SJSA1 (cell line): ENCODE measurements at regions not wholly inside any gene's neighbourhood (a gene's known extent, or its start where the extent isn't known, plus 50 kb on each side); places are given as distances from the start of the nearest gene placed in this dataset.

Experiments
- DNase-seq, 2 experiments: peaks; one replicate each; pipeline ENCODE4 v3.0.0-alpha.2; 2015 to 2020; ENCODE audit warnings: low spot score in 2 of 2, low read depth in 1 of 2
- H3K27ac ChIP-seq: fragments of 250-450 bp; sonication (Bioruptor Pico); 2 replicates; pipeline ENCODE4 v1.5.1; 2020; ENCODE audit warnings: mild to moderate bottlenecking, moderate library complexity
- H3K27me3 ChIP-seq: fragments of 250-450 bp; sonication (Bioruptor Pico); replicated peaks from 2 replicates; pipeline ENCODE4 v1.5.1; 2020; ENCODE audit warnings: mild to moderate bottlenecking, moderate library complexity
- H3K36me3 ChIP-seq: fragments of 250-450 bp; sonication (Bioruptor Pico); 2 replicates; pipeline ENCODE4 v1.5.1; 2020; ENCODE audit warnings: mild to moderate bottlenecking
- H3K4me1 ChIP-seq: fragments of 250-450 bp; sonication (Bioruptor Pico); replicated peaks from 2 replicates; pipeline ENCODE4 v1.6.1; 2021; ENCODE audit warnings: mild to moderate bottlenecking
- H3K4me3 ChIP-seq: fragments of 250-450 bp; sonication (Bioruptor Pico); 2 replicates; pipeline ENCODE4 v1.5.1; 2020; ENCODE audit warnings: mild to moderate bottlenecking
- H3K9me3 ChIP-seq: fragments of 250-450 bp; sonication (Bioruptor Pico); replicated peaks from 2 replicates; pipeline ENCODE4 v1.5.1; 2020; ENCODE audit warnings: mild to moderate bottlenecking

DNA sequence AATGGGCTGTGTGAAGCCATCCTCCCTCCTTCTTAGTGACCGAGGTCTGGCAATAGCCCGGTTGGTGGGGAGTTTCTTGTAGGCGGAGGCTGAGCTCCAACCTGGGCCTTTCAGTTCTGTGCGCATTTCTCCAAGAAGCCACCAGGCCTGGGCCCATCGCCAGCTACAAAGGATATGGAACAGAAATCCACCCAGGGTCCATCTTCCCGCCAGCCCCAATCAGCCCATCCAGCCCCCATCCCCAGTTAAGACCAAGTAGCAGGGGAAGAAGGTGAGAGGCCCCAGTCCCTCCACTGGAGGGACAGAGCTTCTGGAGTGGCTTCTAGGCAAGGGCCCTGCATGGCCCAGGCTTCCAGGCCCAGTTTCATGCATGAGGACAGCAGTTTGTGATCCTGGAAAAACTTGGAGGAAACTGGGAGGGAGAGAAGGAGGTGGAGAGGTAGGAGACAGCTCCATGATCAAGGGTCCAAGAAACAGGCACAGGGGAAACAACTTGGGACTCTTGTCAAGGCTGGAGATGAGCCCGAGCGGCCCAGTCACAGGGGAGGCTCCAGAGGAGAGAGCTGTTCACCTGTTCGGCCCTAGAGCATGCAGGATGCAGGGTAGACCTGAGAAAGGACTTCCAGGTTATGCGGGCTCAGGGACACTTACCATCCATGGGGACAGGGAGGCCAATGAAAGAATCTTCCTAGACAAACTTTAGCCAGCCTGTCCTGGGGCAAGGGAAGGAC is 261.2 kb downstream of the PTPRU start:
- Histone ChIP-seq H3K4me3 (no peak overlapping the region), H3K27ac (no peak overlapping the region), H3K27me3 (peaks cover 5% of the 10 kb centered on the region), H3K4me1 (no peaks in the 10 kb centered on the region), H3K36me3 (no peaks in the 10 kb centered on the region), H3K9me3 (no peaks in the 10 kb centered on the region)
- DNase-seq, result peak in 1 of 2 experiments; percentile 38

GRCh38 chr1:29496701-29497100 is 260.4 kb downstream of the PTPRU start:
- Histone ChIP-seq H3K27ac (no peak overlapping the region), H3K9me3 (no peaks in the 10 kb centered on the region), H3K36me3 (no peaks in the 10 kb centered on the region), H3K4me3 (no peak overlapping the region), H3K4me1 (no peaks in the 10 kb centered on the region), H3K27me3 (peaks cover 5% of the 10 kb centered on the region)
- peak in 1 of 2 experiments; percentile 36 for DNase-seq

GRCh38 chr1:29490204-29490934 is 254.0 kb downstream of the PTPRU start:
- H3K4me1 ChIP-seq, result no peaks in the 10 kb centered on the region
- DNase-seq, result peak in 1 of 2 experiments; percentile 26
- H3K4me3 ChIP-seq, result no peak overlapping the region
- H3K36me3 ChIP-seq, result no peaks in the 10 kb centered on the region
- peaks cover 5% of the 10 kb centered on the region for H3K27me3 ChIP-seq
- H3K27ac ChIP-seq, result no peak overlapping the region
- no peaks in the 10 kb centered on the region for H3K9me3 ChIP-seq

- Histone ChIP-seq H3K27ac (no peak overlapping the region), H3K36me3 (no peaks in the 10 kb centered on the region), H3K4me3 (no peak overlapping the region), H3K4me1 (no peaks in the 10 kb centered on the region), H3K27me3 (peaks cover 5% of the 10 kb centered on the region), H3K9me3 (no peaks in the 10 kb centered on the region)
- DNase-seq, result no peak
Observed at GRCh38 chr1:29489471-29489870, 253.1 kb downstream of the PTPRU start.

- H3K36me3 ChIP-seq, result no peaks in the 10 kb centered on the region
- peaks cover 5% of the 10 kb centered on the region for H3K27me3 ChIP-seq
- H3K27ac ChIP-seq, result no peak overlapping the region
- no peaks in the 10 kb centered on the region for H3K4me1 ChIP-seq
- H3K4me3 ChIP-seq, result no peak overlapping the region
- DNase-seq, result peak in 1 of 2 experiments; percentile 25
- no peaks in the 10 kb centered on the region for H3K9me3 ChIP-seq
Observed at GRCh38 chr1:29488794-29489311, 252.5 kb downstream of the PTPRU start.

DNA sequence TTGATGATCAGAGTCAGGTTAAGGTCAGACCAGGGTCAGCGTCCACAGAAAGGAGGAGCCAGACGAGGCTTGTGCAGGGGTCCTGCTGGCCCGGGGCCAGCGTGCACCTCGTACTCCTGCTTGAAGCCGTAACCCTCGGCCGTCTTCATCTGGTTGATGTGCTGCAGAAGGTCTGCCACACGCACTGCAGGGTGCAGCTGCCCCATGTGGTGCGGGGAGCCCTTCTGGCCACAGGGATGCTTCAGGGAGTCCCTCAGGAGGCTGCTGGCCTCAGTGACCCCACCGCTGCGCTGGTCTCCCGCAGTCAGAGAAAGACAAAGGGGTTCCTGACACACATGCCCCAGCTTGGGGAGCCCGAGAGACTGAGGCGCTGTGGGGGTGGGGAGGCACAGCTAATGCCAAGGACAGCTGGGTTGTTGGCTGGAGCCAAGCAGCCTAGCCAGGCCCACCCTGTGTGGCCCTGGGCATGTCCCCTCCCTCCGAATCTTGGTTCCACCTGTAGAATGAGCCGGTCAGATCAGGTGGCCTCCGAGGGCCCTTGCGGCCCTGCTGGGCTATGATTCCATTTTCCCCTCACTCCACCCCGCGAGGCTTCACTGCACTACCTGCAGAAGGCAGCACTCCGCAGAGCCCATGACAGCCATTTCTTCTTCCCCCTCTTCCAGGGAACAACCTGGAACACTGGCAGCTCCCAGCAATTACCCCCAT is 251.9 kb downstream of the PTPRU start:
- H3K4me1 ChIP-seq, result no peaks in the 10 kb centered on the region
- peak in 1 of 2 experiments; percentile 40 for DNase-seq
- H3K36me3 ChIP-seq, result no peaks in the 10 kb centered on the region
- no peak overlapping the region for H3K4me3 ChIP-seq
- H3K9me3 ChIP-seq, result no peaks in the 10 kb centered on the region
- peaks cover 5% of the 10 kb centered on the region for H3K27me3 ChIP-seq
- no peak overlapping the region for H3K27ac ChIP-seq

DNA sequence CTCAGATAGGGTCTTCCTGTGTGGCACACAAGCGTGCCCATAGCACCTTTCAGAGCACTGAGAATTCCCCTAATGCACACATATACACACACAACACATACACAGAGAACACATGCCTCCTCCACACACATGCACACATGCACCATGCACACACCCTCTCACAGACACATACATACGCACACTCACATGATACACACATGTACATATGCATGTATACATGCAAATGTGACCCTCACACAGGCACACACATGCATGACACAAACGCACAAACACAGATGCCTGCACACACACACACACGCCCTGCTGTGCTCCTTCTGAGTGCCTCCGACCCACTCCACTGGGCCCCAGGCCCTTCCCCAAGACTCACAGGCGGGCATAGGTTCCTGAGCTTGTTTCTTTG is 251.0 kb downstream of the PTPRU start:
- Histone ChIP-seq H3K27ac (no peak overlapping the region), H3K27me3 (peaks cover 5% of the 10 kb centered on the region; the same call in 1 of the 2 replicates), H3K4me1 (no peaks in the 10 kb centered on the region), H3K4me3 (no peak overlapping the region), H3K36me3 (no peaks in the 10 kb centered on the region), H3K9me3 (no peaks in the 10 kb centered on the region)
- peak in 1 of 2 experiments; percentile 10 for DNase-seq

DNA sequence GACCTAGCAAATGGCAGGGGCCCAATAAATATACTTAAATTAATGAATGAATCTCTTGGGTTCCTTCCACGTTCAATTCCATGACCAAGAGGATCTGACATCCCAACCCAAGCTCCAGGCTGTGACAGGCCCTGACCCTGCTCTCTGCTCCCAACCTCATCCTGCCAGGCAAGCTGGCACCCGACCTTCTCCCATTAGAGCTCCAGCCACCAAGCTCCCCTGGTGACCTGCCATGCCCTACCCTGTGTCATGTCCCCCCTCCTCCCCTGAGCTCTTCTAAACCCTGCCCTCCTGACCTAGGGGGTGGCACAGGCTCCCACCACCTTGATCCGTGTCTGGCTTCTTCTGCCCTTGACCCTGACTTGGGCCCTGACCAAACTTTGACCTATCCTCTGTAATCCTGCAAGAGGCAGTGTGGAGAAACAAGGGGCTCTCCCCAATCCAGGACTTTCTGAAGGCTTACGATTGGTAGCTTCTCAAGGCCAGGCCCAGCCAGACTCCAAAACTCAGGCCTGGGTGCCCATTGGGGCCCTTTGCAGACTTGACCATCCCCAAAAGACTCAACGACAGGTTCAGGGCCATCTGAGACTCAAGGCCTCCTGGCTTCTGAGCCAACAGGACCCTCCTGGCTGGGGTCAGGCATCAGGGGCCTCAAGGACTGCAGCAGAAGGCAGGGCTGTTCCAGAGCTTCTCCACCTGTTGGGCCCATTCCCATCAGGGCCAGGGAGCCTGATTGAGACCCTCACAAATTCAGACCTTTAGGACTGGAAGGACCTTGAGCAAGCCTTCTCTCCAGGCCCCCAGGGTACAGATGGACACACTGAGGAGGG is 249.0 kb downstream of the PTPRU start:
- Histone ChIP-seq H3K27me3 (no peaks in the 10 kb centered on the region; the same call in 1 of the 2 replicates), H3K36me3 (no peaks in the 10 kb centered on the region)

DNA sequence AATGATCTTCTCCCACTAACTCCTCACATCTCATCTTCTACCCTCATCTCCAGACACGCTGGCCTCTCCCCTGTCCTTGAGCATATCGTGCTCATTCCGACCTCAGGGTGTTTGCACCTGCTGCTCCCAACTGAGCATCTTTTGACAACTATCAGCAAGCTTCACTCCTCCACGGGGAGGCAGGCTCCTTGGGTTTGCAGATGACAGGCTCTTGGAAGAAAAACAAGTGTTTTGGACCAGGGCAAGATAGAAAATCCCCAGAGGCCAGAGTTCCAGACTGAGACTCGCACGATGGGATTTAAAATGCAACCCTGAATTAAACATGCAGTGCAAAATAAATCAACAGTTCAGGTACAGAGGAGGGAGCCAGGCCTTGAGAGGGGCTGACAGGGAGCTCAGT is 246.7 kb downstream of the PTPRU start:
- no peaks in the 10 kb centered on the region for H3K36me3 ChIP-seq
- no peaks in the 10 kb centered on the region for H3K4me1 ChIP-seq
- peaks cover 5% of the 10 kb centered on the region for H3K27me3 ChIP-seq
- no peaks in the 10 kb centered on the region for H3K9me3 ChIP-seq
- DNase-seq, result no peak
- no peak overlapping the region for H3K27ac ChIP-seq
- no peak overlapping the region for H3K4me3 ChIP-seq

More for the DNA sequence above, 249.0 kb downstream of the PTPRU start:
- peak in 1 of 2 experiments; percentile 21 for DNase-seq
- Histone ChIP-seq H3K4me3 (no peak overlapping the region), H3K27ac (no peak overlapping the region), H3K9me3 (no peaks in the 10 kb centered on the region), H3K4me1 (no peaks in the 10 kb centered on the region)

DNA sequence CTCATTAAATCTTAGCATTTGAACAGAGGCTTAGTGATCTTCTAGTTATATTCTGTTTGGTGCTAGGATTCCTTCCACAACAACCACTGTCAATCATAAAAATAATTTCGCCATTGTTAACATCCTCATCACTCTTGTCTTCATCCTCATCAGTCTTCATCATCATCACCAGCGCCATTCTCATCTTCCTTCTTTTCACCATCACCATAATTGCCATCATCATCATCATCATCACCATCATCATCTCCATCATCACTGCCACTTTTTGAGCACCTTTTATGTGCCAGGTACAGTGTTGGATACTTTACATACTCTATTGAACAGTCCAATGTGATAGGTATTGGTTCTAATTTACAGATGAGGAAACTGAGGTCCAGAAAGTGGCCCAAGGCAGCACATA is 245.7 kb downstream of the PTPRU start:
- DNase-seq, result no peak
- Histone ChIP-seq H3K27ac (no peak overlapping the region), H3K4me3 (no peak overlapping the region), H3K27me3 (peaks cover 5% of the 10 kb centered on the region; the same call in 1 of the 2 replicates), H3K9me3 (no peaks in the 10 kb centered on the region), H3K36me3 (no peaks in the 10 kb centered on the region), H3K4me1 (no peaks in the 10 kb centered on the region)

GRCh38 chr1:29481031-29481430 is 244.7 kb downstream of the PTPRU start:
- no peaks in the 10 kb centered on the region for H3K9me3 ChIP-seq
- no peak overlapping the region for H3K27ac ChIP-seq
- no peak for DNase-seq
- H3K36me3 ChIP-seq, result no peaks in the 10 kb centered on the region
- H3K4me3 ChIP-seq, result no peak overlapping the region
- peaks cover 5% of the 10 kb centered on the region; the same call in 1 of the 2 replicates for H3K27me3 ChIP-seq
- H3K4me1 ChIP-seq, result no peaks in the 10 kb centered on the region

DNA sequence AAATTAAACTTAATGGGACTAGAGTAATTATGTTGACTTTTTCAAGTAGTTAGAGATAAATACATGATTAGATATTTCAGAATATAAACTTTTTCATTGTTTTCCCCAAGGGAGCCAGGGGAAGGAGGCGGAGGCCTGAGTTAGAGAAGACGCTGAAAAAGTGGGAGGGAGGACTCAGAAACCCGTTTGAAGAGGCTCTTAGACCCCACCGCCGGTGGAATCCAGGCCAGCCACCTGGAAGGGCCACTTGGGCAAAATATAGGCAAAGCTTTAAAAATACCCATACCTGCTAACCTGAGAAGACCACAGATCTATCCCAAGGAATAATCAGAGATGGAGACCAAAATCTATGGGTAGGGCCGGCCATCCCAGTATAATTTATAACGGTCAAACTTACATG is 242.6 kb downstream of the PTPRU start:
- Histone ChIP-seq H3K27ac (no peak overlapping the region), H3K27me3 (peaks cover 5% of the 10 kb centered on the region; the same call in 1 of the 2 replicates), H3K36me3 (no peaks in the 10 kb centered on the region), H3K4me3 (no peak overlapping the region), H3K9me3 (no peaks in the 10 kb centered on the region), H3K4me1 (no peaks in the 10 kb centered on the region)
- no peak for DNase-seq
